Superior temporal gyrus (tissue), 1 donor: ENCODE measurements at regions not wholly inside any gene's neighbourhood (a gene's known extent, or its start where the extent isn't known, plus 50 kb on each side); places are given as distances from the start of the nearest gene placed in this dataset.

ENCODE experiments used
- DNase-seq: peaks from one replicate; pipeline ENCODE4 v3.0.0-alpha.2; 2016; ENCODE audit errors: extremely low spot score

GRCh38 chr2:156697906-156698305 lies 261.7 kb downstream of the GPD2 start:
- no peak for DNase-seq

DNA sequence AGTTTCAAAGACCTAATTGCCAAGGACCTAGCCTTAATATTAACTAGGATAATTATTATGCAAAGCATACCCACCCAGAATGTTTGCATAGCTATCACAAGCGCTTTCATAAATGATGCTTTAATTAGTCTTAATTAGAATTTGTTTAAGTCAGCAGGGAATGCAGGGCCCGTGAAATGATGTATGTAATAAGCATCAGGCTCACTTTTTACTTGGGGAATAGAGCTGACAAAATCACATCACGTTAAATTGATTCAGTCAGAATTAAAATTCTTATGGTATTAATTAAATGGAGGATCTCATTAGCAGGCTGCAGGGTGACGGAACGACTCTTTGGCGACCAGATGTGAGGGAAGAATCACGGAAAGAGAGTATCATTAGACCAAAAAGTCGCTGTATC lies 264.5 kb downstream of the GPD2 start:
- DNase-seq = no peak

DNA sequence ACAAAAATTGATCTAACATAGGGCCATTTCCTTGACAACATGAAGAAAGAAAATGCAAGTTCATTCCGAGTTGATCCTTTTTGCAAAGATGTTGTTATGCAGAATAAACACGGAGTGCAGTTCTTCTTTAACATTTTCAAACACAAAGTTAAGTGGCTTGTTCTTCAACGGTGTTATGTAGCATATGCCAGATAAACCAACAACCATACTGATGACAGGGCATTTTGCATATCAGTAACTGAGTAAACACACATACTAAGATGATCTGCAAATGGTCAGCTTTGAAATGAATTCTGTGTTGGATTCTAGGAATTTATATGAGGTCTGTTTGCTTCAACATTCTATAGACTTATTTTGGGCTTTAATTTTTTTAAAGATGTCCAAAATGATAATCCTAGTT lies 266.4 kb downstream of the GPD2 start:
- DNase-seq = no peak

- DNase-seq = no peak
These were observed 267.5 kb downstream of the GPD2 start for GRCh38 chr2:156703642-156704041.

DNA sequence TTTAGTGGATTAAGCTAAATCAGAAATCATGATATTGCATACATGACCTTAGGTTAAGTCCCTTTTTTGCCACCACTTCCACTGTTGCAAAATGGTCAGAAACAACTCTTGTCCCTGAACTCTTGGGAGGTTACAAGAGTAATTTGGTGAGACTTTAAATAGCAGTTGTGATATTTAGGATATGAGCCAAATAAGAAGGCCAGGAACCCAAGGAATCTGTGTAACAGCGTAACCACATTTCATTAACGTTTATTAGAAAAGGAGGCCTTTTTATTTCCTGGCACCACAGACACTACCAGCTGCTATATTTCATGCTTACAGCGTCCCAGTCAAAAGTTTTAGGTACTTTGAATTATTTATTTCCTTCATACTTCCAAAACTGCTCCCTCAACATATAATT lies 268.0 kb downstream of the GPD2 start:
- DNase-seq = no peak

DNA sequence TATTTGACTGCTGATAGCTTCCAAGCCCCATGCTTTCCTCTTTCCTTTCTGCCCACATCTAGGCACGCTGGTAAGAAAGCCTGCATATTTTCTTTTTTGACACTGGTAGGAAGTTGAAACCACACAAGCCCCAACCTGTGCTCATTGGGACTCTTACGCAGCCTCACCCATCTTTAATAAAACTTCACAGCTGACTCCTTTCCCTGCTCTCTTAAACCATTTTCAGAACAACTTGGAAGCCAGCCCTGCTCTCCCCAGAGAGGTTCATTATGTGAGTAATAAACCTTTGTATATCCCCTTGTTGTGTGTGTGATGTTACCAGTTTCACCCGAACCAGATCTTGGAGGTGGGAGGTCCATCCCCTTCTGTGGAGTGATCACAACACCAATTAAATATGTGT lies 268.4 kb downstream of the GPD2 start:
- DNase-seq = no peak

DNA sequence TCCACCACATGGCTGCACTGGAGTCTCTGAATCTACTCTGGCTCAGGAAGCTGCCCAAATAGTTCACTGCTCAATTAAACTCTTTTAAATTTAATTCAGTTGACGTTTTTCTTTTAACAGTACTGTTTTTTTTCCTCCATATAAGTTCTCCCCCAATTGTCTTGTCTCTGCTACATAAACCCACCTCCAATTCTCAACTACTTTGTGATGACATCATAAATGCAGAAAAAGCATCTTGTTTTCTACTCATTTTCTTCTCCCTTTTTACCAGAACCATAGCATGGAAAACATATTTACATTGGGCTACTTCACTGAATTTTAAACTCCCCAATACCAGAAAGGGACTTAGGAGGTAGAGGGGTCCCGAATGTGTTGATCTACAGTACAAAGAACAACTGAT lies 270.4 kb downstream of the GPD2 start:
- no peak for DNase-seq

- DNase-seq = no peak
These were observed 271.9 kb downstream of the GPD2 start for GRCh38 chr2:156708051-156708450.

DNA sequence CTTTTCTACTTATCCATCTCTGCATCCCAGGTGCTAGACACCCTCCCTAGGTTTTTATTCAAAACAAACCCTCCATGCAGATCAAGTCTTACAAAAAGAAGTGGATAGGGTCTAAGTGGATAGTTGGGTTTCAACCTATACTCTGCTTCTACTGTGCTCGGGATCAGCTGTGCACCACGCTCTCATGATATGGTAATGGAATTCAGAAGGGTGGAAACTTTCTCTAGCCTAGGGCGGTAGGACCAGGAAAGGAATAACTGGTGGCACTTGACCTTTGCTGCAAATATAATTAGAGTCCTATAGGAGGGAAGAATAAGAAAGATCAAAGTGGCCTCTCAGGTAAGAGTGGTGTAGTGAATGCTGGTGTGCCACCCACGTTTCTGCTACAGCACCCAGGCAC lies 272.9 kb downstream of the GPD2 start:
- no peak for DNase-seq

GRCh38 chr2:156719036-156719435 lies 282.9 kb downstream of the GPD2 start:
- DNase-seq = no peak

- DNase-seq = no peak
These were observed 291.7 kb downstream of the GPD2 start for GRCh38 chr2:156727867-156728266.

GRCh38 chr2:156728328-156728727 lies 292.1 kb downstream of the GPD2 start:
- no peak for DNase-seq

DNA sequence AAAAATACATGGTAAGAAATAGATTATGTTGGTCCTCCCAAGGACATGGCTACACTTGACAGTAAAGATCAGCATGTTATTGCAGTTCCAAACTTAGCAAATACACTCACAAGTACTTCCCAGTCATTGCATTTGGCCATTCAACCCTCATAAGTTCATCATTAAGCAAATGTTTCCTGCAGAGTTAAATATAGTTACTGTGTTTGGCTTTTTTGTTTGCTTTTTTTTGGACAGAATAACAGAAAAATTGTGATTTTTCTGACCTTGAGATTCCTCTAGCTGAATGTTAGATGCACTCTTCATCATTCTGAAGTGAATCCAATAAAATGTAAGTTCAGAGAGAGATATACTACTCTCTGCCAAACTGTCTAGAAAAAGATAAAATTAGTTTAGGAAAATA lies 295.3 kb downstream of the GPD2 start:
- no peak for DNase-seq

GRCh38 chr2:156736950-156737349 lies 300.8 kb downstream of the GPD2 start:
- DNase-seq = no peak

DNA sequence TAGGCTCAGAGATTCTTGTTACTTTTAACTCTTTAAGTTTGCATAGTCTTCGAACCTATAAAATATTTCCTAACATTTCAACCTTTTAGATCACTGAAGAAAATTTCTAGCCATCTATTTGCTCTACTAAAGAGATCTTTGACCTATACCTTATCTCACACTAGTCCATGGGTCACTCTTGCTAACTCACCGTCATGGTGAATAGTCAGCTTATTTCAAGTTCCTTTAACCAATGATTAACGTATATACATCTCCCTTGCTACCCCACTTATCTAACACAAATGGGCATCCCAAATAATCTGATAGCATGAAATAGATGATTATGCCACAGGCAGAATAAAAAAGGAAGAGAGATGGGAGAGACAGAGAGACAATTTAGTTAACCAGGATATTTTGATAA lies 303.1 kb downstream of the GPD2 start:
- DNase-seq = no peak

DNA sequence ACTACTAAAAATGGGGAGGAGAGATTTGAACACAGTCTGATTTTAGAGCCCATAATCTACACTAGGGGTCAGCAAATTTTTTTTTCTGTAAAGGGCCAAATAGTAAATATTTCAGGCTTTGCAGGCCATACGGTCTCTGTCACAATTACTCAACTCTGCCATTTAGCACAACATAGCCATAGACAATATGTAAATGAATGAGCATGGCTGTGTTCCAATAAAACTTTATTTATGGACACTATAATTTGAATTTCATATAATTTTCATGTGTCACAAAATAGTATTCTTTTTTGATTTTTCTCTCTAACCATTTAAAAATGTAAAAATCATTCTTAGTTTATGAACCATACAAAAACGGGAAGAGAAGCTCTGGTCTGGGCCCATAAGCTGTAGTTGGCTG lies 309.4 kb downstream of the GPD2 start:
- DNase-seq = no peak

DNA sequence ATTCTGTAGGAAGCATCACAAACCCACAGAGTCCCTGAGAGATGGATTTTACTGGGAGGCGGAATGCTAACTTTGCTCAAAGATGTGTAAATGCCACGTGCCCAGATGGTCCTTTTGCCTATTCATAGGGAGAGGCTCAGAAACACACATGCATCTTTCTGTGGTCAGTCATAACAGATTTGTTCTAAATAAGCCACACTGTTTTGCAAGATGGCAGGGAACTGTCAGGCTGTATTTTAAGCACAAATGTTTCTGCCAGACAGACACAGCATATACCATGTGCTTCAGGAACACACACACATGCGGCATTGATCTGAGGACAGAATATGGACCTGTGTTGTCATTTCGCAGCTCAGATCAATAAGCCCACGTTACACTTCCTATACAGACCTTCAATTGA lies 312.0 kb downstream of the GPD2 start:
- DNase-seq = no peak

DNA sequence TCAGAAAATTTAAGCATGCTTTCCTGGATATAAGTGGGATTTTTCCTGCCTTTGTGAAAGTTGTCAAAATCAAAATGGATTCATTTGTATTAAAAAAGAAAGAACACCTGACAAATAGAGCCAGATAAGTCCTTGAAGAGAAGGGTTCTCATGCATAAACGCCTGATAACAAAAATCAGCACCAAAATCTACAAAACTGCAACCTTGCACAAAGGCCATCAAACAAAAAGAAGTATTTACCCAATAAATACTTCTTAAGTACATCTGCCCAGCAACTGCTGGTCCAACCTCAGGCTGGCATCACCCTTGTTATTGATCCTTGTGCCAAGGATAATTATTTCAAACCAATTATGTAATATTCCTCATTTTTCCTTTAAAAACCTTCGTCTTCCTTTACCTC lies 315.9 kb downstream of the GPD2 start:
- DNase-seq = no peak

DNA sequence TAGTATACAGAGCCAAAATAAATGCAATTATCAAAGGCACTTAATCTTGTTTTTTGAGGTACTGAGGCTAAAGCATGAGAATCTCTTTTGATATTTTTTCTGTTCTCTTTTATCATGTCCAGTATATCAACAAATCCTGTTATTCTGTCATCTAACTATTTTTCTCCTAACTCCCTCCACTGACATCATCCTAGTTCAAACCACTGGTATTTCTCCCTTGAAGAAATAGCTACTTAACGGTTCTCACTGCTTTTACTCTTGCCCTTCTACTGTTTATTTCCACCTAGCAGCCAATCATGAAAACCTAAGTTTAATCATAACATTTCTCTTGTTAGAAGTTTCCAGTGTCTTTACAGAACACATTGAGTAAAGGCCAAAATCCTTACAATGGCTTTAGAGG lies 317.6 kb downstream of the GPD2 start:
- DNase-seq = no peak

DNA sequence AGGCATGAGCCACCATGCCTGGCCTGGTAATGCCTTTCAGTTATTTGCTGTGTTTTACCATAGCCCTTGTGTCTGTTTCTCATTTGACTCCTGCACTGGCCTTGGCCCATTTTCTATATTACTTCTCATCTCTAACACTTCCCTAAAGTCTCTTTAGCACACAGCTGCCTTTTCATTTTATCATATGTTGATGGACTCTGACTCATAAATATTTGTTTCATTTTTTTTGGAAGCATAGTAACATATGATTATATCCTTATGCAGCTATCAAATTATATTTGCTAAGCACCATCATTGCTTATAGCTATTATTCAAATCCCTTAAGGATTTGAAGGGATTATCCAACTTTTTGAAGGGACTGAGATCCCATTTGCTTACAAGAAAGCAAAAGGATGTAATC lies 320.3 kb downstream of the GPD2 start:
- no peak for DNase-seq

DNA sequence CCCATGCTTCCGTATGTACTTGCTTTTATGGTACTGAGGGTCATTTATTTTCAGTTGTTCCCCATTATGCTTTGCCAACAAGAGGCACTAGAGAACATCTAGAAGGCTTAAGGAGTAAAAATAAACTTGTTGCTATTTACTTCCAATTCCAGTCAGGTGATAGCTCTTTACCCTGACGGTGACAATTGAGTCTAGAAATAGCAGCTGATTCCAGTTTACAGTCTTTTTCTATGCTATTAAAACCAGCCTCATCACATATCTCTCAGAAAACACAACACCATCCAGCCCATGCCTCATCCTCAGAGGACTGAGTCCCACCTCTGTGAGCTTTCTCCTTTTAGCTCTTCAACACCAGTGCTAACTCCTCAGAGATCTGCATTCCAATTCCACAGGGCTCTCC lies 327.0 kb downstream of the GPD2 start:
- no peak for DNase-seq

- no peak for DNase-seq
These were observed 328.9 kb downstream of the GPD2 start for GRCh38 chr2:156765043-156765442.

DNA sequence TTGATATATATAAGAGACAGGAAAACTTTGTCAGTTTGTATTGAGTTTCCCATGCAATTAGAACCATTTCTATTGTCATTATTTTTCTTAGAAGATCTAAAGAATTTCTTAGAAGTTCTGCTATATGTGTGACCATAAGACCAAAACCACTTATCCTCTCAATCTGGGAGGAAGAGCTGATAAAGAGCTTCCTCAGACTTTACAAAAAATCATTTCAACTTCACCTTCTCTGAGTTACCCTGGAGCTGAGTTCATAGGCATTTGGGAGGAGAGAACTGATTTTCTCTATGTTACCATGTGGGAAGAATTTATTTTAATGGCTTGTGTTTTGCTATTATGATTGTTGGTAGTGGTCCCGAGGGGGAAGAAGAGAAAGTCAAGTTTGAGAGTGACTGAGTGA lies 329.3 kb downstream of the GPD2 start:
- DNase-seq = no peak

DNA sequence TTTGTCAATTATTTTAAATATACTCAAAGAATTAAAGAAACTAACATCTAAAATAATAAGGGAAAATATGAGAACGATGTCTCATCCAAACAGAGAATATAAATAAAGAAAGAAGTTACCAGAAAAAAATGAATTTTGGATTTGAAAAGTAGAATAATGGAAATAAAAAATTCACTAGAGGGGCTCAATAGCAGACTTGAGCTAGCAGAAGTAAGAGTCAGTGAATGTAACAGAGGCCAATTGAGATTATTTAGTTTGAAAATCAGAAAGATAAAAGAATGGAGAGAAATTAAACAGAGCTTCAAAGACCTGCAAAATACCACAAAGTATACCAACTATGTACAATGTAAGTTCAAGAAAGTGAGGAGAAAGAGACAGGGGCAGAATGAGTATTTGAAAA lies 333.6 kb downstream of the GPD2 start:
- no peak for DNase-seq

- DNase-seq = no peak
These were observed 342.7 kb downstream of the GPD2 start for GRCh38 chr2:156778916-156779315.
